GM19043 (cell line): ENCODE measurements at regions not wholly inside any gene's neighbourhood (a gene's known extent, or its start where the extent isn't known, plus 50 kb on each side); places are given as distances from the start of the nearest gene placed in this dataset.
"Not testable (repeated sequence)": the region's sequence is repeated elsewhere in the genome, so short reads cannot be mapped to it uniquely, and the experiment has no call there.

Experiments
- ATAC-seq: cut with Tn5 transposase; IDR thresholded peaks from one replicate; pipeline ENCODE4 v1.9.1; 2021; ENCODE audit warnings: low read depth; ENCODE audit not compliant: unreplicated experiment

DNA sequence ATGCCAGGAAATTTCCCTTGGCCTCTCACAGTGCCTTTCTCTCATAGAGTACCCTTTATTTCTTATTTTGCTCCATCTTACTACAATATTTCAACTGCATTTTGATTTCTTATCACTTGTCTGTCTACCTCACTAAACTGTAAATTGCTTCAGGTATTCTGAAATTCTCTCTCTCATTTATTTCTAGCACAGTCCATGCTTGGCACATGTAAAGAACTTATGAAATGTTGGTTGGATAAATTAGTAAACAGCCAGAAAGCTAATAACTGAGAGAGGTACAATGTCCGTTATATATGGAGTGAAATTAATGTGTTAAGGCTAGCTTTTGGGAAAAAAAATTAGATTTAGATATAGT is 138.3 kb upstream of the RFC3 start:
- no peak for ATAC-seq

GRCh38 chr13:33682020-33682564 is 135.9 kb upstream of the RFC3 start:
- ATAC-seq: no peak

DNA sequence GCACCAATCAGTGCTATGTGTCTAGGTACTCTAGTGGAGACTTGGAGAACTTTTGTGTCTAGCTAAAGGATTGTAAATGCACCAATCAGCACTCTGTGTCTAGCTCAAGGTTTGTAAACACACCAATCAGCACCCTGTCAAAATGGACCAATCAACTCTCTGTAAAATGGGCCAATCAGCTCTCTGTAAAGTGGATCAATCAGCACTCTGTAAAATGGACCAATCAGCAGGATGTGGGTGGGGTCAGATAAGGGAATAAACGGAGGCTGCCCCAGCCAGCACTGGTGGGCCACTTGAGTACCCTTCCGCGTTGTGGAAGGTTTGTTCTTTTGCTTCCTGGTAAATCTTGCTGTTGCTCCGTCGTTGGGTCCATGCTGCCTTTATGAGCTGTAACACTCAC is 135.3 kb upstream of the RFC3 start:
- not testable (repeated sequence) for ATAC-seq

GRCh38 chr13:33683376-33683775 is 134.6 kb upstream of the RFC3 start:
- no peak for ATAC-seq

DNA sequence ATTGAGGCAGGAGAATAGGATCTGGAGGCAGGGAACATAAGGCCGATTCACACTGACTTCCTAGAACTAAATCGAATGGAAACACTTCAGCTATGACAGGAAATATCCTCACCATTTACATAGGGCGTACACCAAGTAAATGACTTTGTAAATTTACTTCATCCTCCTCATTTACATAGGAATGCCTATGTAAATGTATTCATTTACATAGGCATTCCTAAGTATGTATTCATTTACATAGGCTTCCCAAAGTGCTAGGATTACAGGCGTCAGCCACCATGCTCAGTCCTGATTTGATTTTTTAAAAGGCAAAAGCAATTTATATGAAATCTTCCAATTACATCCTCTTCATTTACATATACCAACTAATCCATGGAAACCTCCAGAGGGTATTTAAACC is 133.1 kb upstream of the RFC3 start:
- ATAC-seq: no peak

DNA sequence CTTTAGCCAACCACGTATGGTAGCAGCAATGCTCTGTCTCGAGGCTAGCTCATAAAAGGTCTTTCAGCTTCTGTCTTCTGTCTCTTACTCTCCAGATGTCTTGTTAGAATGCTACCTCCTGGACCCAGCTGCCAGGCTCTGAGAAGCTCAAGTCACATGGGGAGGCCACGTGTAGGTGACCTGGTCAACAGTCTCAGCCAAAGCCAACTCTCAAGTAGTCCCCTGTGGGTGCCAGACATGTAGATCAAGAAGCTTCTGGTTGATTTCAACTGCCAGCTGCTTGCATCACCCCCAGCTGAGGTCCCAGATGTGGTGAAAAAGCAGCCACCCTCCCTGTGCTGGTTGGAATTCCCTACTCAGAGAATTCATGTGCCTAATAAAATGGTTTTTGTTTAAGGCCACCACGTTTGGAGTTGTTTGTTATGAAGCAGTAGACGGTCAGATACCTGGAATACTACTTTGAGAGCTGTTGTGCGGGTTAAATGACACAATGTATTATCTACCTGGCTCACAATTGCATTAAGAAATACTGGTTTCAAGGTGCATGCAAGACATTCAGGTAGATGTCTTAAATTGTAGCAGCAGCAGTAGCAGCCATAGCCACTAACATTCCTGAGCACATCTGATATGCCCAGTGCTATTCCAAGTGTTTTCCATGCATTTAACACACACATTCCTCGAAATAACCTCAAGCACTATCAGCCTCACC is 131.0 kb upstream of the RFC3 start:
- ATAC-seq: no peak

DNA sequence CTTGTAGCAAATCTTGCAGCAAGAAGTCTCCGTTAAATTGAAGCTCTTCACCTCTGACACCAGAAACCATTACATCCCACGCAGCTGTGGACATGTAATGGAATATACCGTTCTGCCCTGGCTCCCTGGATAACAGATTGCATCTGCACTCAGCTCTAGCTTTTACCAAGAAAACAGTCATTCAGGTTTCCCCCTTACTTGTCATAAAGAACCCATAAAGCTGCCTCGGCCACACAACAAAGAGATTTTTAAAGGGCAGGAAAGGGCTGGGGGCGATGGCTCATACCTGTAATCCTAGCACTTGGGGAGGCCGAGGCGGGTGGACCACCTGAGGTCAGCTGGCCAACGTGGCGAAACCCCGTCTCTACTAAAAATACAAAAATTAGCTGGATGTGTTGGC is 127.6 kb upstream of the RFC3 start:
- ATAC-seq: no peak

GRCh38 chr13:33691980-33692379 is 126.0 kb upstream of the RFC3 start:
- ATAC-seq: no peak

- no peak for ATAC-seq
Observed at GRCh38 chr13:33692531-33692930, 125.4 kb upstream of the RFC3 start.

GRCh38 chr13:33694546-33694945 is 123.4 kb upstream of the RFC3 start:
- no peak for ATAC-seq

- ATAC-seq: no peak
Observed at GRCh38 chr13:33696530-33696929, 121.4 kb upstream of the RFC3 start.

DNA sequence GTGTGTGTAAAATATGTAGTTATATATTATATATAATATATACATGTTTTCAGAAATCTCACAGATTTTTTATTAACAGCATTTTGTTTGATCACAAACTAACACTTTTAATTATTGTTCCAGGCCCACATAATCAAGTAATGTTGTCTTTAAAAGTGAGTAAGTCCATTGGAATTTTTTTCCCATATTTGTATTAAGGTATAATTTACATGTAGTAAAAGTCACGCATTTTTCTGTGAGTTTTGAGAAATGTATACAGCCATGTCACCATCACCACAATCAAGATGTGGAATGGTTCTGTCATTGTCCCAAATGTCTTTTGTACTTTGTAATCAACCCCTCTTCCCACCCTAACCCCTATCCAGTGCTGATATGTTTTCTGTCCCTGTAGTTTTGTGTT is 120.0 kb upstream of the RFC3 start:
- no peak for ATAC-seq

DNA sequence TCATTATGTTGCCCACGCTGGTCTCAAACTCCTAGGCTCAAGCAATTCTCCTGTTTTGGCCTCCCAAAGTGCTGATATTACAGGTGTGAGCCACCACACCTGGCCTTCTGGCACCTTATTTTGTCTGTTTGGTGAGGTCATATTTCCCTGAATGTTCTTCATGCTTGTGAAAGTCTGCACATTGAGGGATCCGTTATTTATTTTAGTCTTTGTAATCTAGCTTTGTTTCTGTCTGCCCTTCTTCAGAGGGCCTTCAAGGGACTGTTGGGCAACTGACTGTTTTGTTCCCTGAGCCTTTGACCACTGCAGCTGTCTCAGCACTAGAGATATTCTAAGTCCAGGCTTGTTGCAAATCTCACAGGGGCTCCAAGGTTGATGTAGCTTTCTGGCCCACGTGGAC is 110.5 kb upstream of the RFC3 start:
- no peak for ATAC-seq

DNA sequence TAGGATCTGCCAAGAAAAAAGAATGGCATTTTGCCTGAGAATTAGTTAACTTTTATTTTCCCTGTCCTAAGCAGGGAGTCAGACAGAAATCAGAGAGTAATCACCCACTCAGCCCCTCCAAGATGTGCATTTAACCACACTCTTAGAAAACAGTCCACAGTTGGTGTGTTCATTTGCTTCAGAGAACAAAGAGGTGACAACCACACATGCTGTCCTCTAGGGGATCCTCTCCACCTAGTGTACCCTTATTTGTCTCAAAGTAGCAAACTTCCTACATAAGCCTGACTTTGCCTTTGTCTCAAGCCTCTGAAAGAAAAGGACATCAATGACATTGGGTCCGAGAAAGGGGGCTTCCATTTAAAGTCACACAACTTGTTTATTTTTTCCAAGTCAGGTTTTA is 107.0 kb upstream of the RFC3 start:
- ATAC-seq: no peak

- no peak for ATAC-seq
Observed at GRCh38 chr13:33711436-33711835, 106.5 kb upstream of the RFC3 start.

- ATAC-seq: no peak
Observed at GRCh38 chr13:33717775-33718174, 100.2 kb upstream of the RFC3 start.

GRCh38 chr13:33721724-33722123 is 96.2 kb upstream of the RFC3 start:
- no peak for ATAC-seq

DNA sequence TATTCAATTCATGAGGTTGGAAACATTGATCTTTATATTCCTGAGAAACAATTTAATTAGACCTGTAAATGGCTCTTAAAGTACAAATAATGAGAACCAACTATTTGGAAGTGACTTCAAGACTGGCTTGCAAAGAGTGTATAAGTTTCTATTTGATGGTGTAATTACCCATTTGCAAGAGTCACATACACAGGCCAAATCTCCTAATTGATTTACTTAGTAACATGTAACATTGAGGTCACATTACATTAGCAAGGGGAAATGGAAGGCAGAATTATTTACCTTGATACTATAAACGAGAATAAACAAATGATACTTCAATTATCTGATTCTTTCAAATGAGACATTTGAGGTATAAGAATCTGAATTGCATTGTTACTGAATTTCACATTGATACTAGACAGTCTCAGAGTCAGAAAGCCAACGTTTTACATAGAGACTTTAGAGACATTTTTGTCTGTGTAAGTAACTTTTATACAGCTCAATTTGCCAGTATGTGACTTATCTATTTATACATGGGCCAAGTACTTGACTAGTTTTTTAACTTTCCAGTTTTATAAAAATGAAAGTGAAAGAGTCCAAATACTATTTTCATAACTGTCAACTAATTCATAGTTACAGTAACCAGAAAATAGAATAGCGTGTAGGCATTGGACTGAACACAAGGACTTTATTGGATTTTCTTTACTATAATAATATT is 95.6 kb upstream of the RFC3 start:
- no peak for ATAC-seq

GRCh38 chr13:33723365-33723764 is 94.6 kb upstream of the RFC3 start:
- ATAC-seq: no peak

DNA sequence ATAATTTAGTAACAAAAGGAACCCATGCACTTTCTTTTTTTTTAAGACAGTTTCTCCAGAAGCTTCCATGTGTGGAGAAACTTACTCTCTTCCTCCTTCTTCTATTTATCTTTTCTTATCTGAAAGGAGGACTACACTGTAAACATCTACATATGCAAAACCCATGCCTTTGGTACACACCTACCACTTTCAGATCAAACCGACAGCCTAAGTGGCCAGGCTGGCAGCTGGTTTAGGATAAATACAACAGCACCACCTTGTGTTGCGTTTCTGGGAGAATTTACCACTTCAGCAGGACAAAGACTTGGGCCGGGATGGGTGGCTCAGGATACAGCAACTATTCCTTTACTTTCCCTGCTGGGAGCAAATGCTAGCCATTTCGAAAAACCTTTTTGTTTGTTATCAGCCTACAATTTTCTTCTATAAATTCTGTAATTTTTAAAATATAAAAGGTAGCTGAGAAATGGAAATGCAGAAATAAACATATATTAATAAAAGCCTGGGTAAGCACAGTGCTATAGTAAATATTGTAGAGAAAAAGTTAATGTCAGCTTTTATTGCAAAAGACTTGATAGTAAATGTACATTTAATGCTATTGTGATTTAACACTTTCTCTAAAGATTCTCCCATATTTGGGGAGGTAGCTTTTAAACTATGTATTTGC is 94.0 kb upstream of the RFC3 start:
- peak; percentile 51 for ATAC-seq

DNA sequence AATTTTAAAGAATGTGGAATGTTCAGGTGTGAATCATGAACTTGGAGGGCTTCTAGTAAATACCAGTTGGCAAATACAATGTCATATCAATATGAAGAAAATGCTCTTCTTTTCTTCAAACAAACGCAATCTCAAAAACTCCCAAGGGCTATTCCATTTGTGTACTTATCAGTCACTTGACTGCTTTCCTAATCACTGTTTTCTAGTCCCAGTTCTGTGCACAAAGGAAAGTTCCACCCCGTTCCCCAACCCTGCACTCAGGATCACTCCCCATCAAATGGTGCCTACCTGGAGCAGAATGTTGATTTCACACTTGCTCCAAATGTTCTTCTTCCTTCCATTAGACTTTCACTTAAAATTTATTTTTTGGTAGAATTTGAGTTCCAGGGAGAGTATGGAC is 92.6 kb upstream of the RFC3 start:
- no peak for ATAC-seq
